ENCODE measurements at regions not wholly inside any gene's neighbourhood (a gene's known extent, or its start where the extent isn't known, plus 50 kb on each side); places are given as distances from the start of the nearest gene placed in this dataset.

DNA sequence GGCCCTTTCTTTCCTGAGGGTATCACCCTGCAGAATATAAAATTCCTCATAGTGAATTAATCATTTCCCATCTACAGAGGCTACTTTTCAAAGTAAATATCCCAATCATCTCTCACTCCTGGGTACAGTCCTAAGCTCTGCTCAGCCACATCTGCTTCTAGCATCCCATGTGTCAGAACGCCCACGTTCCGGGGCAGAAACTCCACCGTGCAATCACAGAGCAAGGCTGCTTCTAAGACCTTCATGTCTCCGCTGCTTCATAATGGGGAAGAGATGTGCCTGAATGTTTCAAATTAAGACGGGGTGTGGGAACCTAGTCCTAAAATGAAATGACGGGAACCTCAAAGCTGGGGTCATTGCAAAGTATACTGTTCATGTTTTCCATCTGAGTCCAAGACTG is 208.8 kb upstream of the GMDS start:
- peaks cover 18% of the 10 kb centered on the region for H3K27me3 ChIP-seq
- no peaks in the 10 kb centered on the region for H3K4me1 ChIP-seq
- no peak overlapping the region for H3K4me3 ChIP-seq (ENCODE audit: low read depth, low read length)
- H3K36me3 ChIP-seq: no peaks in the 10 kb centered on the region
- DNase-seq: no peak
- TF ChIP-seq CTCF (IDR thresholded peaks at IDR 0.05; ENCODE audit: low read depth, low read length): no peak
- no peaks in the 10 kb centered on the region for H3K9me3 ChIP-seq

DNA sequence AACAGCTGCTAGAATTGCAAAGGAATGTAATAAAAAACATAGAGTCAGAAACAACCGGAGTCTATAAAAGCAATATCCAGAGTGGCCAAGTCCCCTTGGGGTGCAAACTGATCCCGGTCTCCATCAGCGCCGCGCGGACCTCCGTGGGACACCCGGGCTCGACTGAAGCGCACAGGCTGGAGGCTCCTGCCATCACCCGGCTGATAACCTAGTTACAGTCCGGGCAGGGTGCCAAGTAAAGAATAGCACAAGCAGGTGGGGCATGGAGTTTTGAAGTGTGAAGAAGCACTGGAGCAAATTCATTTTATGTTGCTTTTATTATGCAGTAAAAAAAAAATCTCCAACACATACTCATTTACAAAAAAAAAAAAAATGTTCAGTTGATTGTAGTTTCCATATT is 205.1 kb upstream of the GMDS start:
- Histone ChIP-seq H3K27me3 (peaks cover 29% of the 10 kb centered on the region), H3K9me3 (no peaks in the 10 kb centered on the region), H3K4me1 (no peaks in the 10 kb centered on the region), H3K4me3 (ENCODE audit: low read depth, low read length) (no peak overlapping the region), H3K36me3 (no peaks in the 10 kb centered on the region)
- DNase-seq: peak; percentile 70
- TF ChIP-seq CTCF (IDR thresholded peaks at IDR 0.05; ENCODE audit: low read depth, low read length): no peak

GRCh38 chr6:2449572-2449940 is 204.2 kb upstream of the GMDS start:
- Histone ChIP-seq H3K9me3 (no peaks in the 10 kb centered on the region), H3K27me3 (peaks cover 32% of the 10 kb centered on the region), H3K4me1 (no peaks in the 10 kb centered on the region), H3K36me3 (no peaks in the 10 kb centered on the region), H3K4me3 (ENCODE audit: low read depth, low read length) (no peak overlapping the region)
- no peak for TF ChIP-seq CTCF (IDR thresholded peaks at IDR 0.05; ENCODE audit: low read depth, low read length)
- DNase-seq: no peak

GRCh38 chr6:2448826-2449571 is 203.6 kb upstream of the GMDS start:
- peak; percentile 40 for DNase-seq
- no peaks in the 10 kb centered on the region for H3K4me1 ChIP-seq
- no peak overlapping the region for H3K4me3 ChIP-seq (ENCODE audit: low read depth, low read length)
- no peaks in the 10 kb centered on the region for H3K36me3 ChIP-seq
- H3K27me3 ChIP-seq: peaks cover 34% of the 10 kb centered on the region
- no peaks in the 10 kb centered on the region for H3K9me3 ChIP-seq
- TF ChIP-seq CTCF (IDR thresholded peaks at IDR 0.05; ENCODE audit: low read depth, low read length): peak; percentile 79

GRCh38 chr6:2447931-2448330 is 202.5 kb upstream of the GMDS start:
- no peak overlapping the region for H3K4me3 ChIP-seq (ENCODE audit: low read depth, low read length)
- no peaks in the 10 kb centered on the region for H3K4me1 ChIP-seq
- peaks cover 40% of the 10 kb centered on the region for H3K27me3 ChIP-seq
- no peaks in the 10 kb centered on the region for H3K36me3 ChIP-seq
- TF ChIP-seq CTCF (IDR thresholded peaks at IDR 0.05; ENCODE audit: low read depth, low read length): no peak
- no peaks in the 10 kb centered on the region for H3K9me3 ChIP-seq
- DNase-seq: no peak

- Histone ChIP-seq H3K36me3 (no peaks in the 10 kb centered on the region), H3K9me3 (no peaks in the 10 kb centered on the region), H3K4me3 (ENCODE audit: low read depth, low read length) (no peak overlapping the region), H3K4me1 (no peaks in the 10 kb centered on the region), H3K27me3 (peaks cover 45% of the 10 kb centered on the region)
- DNase-seq: no peak
- TF ChIP-seq CTCF (IDR thresholded peaks at IDR 0.05; ENCODE audit: low read depth, low read length): no peak
Measured at GRCh38 chr6:2447318-2447920, 202.0 kb upstream of the GMDS start.
